ENCODE measurements at regions not wholly inside any gene's neighbourhood (a gene's known extent, or its start where the extent isn't known, plus 50 kb on each side); places are given as distances from the start of the nearest gene placed in this dataset.

DNA sequence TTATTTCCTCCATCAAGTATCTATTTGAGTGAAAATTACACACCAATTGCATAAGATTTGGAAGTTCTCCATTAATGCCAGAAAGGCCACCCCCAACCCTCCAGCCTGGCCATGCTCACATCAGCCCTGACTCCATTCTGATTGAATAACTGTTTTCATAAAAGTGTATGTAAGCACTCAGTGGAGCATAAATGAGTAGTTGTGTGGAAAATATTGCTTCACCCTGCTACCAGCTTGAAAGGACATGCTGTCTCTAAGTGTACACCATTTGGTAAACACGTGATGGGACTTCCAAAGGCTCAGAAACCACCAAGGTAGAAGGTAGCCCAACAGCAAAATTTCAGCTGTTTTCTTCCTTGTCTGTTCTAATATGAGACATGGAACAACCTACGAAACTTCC, 393.8 kb downstream of the ZNF385D start:
- Histone ChIP-seq H3K4me3 (ENCODE audit: low read depth, low read length) (no peak overlapping the region), H3K27me3 (no peaks in the 10 kb centered on the region), H3K4me1 (no peaks in the 10 kb centered on the region), H3K36me3 (no peaks in the 10 kb centered on the region), H3K9me3 (no peaks in the 10 kb centered on the region)
- no peak for DNase-seq
- TF ChIP-seq, protein P1, sequence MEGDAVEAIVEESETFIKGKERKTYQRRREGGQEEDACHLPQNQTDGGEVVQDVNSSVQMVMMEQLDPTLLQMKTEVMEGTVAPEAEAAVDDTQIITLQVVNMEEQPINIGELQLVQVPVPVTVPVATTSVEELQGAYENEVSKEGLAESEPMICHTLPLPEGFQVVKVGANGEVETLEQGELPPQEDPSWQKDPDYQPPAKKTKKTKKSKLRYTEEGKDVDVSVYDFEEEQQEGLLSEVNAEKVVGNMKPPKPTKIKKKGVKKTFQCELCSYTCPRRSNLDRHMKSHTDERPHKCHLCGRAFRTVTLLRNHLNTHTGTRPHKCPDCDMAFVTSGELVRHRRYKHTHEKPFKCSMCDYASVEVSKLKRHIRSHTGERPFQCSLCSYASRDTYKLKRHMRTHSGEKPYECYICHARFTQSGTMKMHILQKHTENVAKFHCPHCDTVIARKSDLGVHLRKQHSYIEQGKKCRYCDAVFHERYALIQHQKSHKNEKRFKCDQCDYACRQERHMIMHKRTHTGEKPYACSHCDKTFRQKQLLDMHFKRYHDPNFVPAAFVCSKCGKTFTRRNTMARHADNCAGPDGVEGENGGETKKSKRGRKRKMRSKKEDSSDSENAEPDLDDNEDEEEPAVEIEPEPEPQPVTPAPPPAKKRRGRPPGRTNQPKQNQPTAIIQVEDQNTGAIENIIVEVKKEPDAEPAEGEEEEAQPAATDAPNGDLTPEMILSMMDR (IDR thresholded peaks at IDR 0.05; ENCODE audit: low read depth, low read length): no peak

- TF ChIP-seq, protein P1 (IDR thresholded peaks at IDR 0.05; ENCODE audit: low read depth, low read length): no peak
- H3K4me1 ChIP-seq: no peaks in the 10 kb centered on the region
These were observed 394.6 kb downstream of the ZNF385D start for GRCh38 chr3:21356402-21356801.

DNA sequence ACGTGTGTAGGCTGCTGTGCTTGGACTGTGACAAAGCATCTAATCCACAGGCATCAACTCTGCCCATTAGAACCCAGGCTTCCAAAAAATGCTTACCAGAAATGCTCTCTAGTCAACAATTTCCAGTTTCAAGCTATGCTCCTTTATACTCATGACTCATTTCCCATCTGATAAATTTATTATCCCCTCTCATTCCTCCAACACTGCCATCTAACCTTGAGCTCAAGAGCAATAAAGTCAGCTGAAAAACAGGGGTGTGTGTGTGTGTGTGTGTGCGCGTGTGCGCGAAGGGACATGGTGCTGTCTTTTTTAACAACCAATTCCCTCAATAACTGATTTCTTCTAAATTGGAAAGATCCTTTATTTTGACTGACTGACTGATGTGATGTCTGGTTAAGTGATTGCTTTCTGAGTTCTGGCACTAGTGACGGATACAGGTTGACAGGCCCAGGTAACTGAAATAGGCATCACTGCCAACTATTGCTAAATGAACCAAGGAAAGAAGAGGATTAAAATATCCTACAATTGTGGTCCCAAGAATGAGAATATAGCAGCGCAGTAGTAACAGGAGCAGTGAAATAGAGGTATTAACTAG, 405.5 kb downstream of the ZNF385D start:
- no peaks in the 10 kb centered on the region for H3K27me3 ChIP-seq
- no peak overlapping the region for H3K4me3 ChIP-seq (ENCODE audit: low read depth, low read length)
- no peaks in the 10 kb centered on the region for H3K9me3 ChIP-seq
- TF ChIP-seq, protein P1 (IDR thresholded peaks at IDR 0.05; ENCODE audit: low read depth, low read length): no peak
- no peak for DNase-seq
- no peaks in the 10 kb centered on the region for H3K4me1 ChIP-seq
- no peaks in the 10 kb centered on the region for H3K36me3 ChIP-seq

More at GRCh38 chr3:21356402-21356801, 394.6 kb downstream of the ZNF385D start:
- H3K36me3 ChIP-seq: no peaks in the 10 kb centered on the region
- H3K27me3 ChIP-seq: no peaks in the 10 kb centered on the region
- no peak overlapping the region for H3K4me3 ChIP-seq (ENCODE audit: low read depth, low read length)
- no peaks in the 10 kb centered on the region for H3K9me3 ChIP-seq
- DNase-seq: no peak

GRCh38 chr3:21331857-21332256, 419.2 kb downstream of the ZNF385D start:
- TF ChIP-seq, protein P1 (IDR thresholded peaks at IDR 0.05; ENCODE audit: low read depth, low read length): no peak
- Histone ChIP-seq H3K27me3 (no peaks in the 10 kb centered on the region), H3K4me3 (ENCODE audit: low read depth, low read length) (no peak overlapping the region), H3K36me3 (no peaks in the 10 kb centered on the region), H3K9me3 (no peaks in the 10 kb centered on the region), H3K4me1 (no peaks in the 10 kb centered on the region)
- no peak for DNase-seq

DNA sequence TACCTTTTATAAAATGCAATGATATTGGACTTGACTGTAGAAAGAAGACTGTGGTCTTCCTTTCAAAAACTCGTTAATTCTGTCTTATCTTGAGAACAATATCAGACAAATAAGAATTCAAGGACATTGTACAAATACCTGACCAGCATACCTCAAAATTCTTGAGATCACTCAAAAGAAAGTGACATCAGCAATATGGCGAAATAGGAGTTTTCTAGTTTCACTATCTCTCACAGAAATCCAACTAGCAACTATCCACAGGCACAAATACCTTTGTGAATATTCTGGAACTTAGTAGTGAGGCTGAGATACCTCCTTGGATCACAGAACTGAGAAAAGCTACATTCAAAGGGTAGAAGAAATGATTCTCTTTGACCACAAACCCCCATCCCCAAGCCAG, 419.7 kb downstream of the ZNF385D start:
- DNase-seq: no peak
- Histone ChIP-seq H3K27me3 (no peaks in the 10 kb centered on the region), H3K9me3 (no peaks in the 10 kb centered on the region), H3K4me3 (ENCODE audit: low read depth, low read length) (no peak overlapping the region), H3K4me1 (no peaks in the 10 kb centered on the region), H3K36me3 (no peaks in the 10 kb centered on the region)
- TF ChIP-seq, protein P1 (IDR thresholded peaks at IDR 0.05; ENCODE audit: low read depth, low read length): no peak

- Histone ChIP-seq H3K36me3 (no peaks in the 10 kb centered on the region), H3K4me3 (ENCODE audit: low read depth, low read length) (no peak overlapping the region), H3K4me1 (no peaks in the 10 kb centered on the region), H3K27me3 (no peaks in the 10 kb centered on the region), H3K9me3 (no peaks in the 10 kb centered on the region)
- no peak for DNase-seq
- TF ChIP-seq, protein P1 (IDR thresholded peaks at IDR 0.05; ENCODE audit: low read depth, low read length): no peak
These were observed 420.7 kb downstream of the ZNF385D start for GRCh38 chr3:21330293-21330692.

Measured in BE2C (cell line).